GM23338 (cell line): ENCODE measurements at regions not wholly inside any gene's neighbourhood (a gene's known extent, or its start where the extent isn't known, plus 50 kb on each side); places are given as distances from the start of the nearest gene placed in this dataset.

Experiments used
- ATAC-seq: fragments of 200-7000 bp; cut with Tn5 transposase; 3 replicates; pipeline ENCODE4 v1.9.1; 2020
- DNase-seq: peaks from one replicate; pipeline ENCODE4 v3.0.0-alpha.2; 2015; ENCODE audit warnings: low spot score
- H2AFZ ChIP-seq: fragments of 200-600 bp; sonication (generic); 2 replicates; pipeline ENCODE4 v1.8.0; 2016; ENCODE audit warnings: antibody characterized with exemption, mild to moderate bottlenecking, moderate library complexity
- H3F3A ChIP-seq: fragments of 200-600 bp; sonication (generic); replicated peaks from 2 replicates; pipeline ENCODE4 v1.8.0; 2017; ENCODE audit warnings: antibody characterized with exemption, mixed run types, low read depth
- H3K27ac ChIP-seq: fragments of 200-600 bp; sonication (generic); 2 replicates; pipeline ENCODE4 v1.6.1; 2016; ENCODE audit warnings: low read depth
- H3K27me3 ChIP-seq: fragments of 200-600 bp; sonication (generic); 2 replicates; pipeline ENCODE4 v1.8.0; 2016; ENCODE audit warnings: mild to moderate bottlenecking, mixed run types, moderate library complexity; ENCODE audit not compliant: insufficient read depth
- H3K36me3 ChIP-seq: fragments of 200-600 bp; sonication (generic); 2 replicates; pipeline ENCODE4 v1.8.0; 2016; ENCODE audit warnings: mild to moderate bottlenecking; ENCODE audit not compliant: insufficient read depth
- H3K4me1 ChIP-seq: fragments of 200-600 bp; sonication (generic); 2 replicates; pipeline ENCODE4 v1.8.0; 2016; ENCODE audit warnings: mild to moderate bottlenecking, moderate library complexity; ENCODE audit not compliant: insufficient read depth
- H3K4me2 ChIP-seq: fragments of 200-600 bp; sonication (generic); 2 replicates; pipeline ENCODE4 v1.7.1; 2017; ENCODE audit warnings: mixed run types
- H3K4me3 ChIP-seq: fragments of 200-600 bp; sonication (generic); 2 replicates; pipeline ENCODE4 v1.6.1; 2016; ENCODE audit warnings: mixed run types
- H3K79me2 ChIP-seq: fragments of 200-600 bp; sonication (generic); replicated peaks from 2 replicates; pipeline ENCODE4 v1.8.0; 2017; ENCODE audit warnings: mild to moderate bottlenecking; ENCODE audit not compliant: insufficient read depth
- H3K9me2 ChIP-seq: fragments of 200-600 bp; sonication (generic); 2 replicates; pipeline ENCODE4 v1.8.0; 2017; ENCODE audit not compliant: insufficient read depth
- H4K20me1 ChIP-seq: fragments of 200-600 bp; sonication (generic); replicated peaks from 2 replicates; pipeline ENCODE4 v1.8.0; 2017; ENCODE audit warnings: mild to moderate bottlenecking; ENCODE audit not compliant: insufficient read depth
- H3K27ac Mint-ChIP-seq: 2 replicates; pipeline ENCODE4 v1.8.0; 2020; ENCODE audit warnings: inconsistent platforms, mild to moderate bottlenecking, moderate library complexity, mixed read lengths
- H3K27me3 Mint-ChIP-seq: 3 replicates; pipeline ENCODE4 v1.8.0; 2022; ENCODE audit warnings: low read depth, mild to moderate bottlenecking, moderate library complexity, mixed read lengths, inconsistent platforms; ENCODE audit not compliant: insufficient read depth, poor library complexity
- H3K36me3 Mint-ChIP-seq: 3 replicates; pipeline ENCODE4 v1.8.0; 2021; ENCODE audit warnings: low read depth, mild to moderate bottlenecking, inconsistent platforms, moderate library complexity, mixed read lengths
- H3K4me1 Mint-ChIP-seq: 3 replicates; pipeline ENCODE4 v1.8.0; 2020; ENCODE audit warnings: mild to moderate bottlenecking, inconsistent platforms, mixed read lengths
- H3K4me3 Mint-ChIP-seq: 3 replicates; pipeline ENCODE4 v1.8.0; 2021; ENCODE audit warnings: moderate library complexity, mild to moderate bottlenecking, inconsistent platforms, mixed read lengths
- H3K9me3 Mint-ChIP-seq: 3 replicates; pipeline ENCODE4 v1.8.0; 2020; ENCODE audit warnings: moderate library complexity, mild to moderate bottlenecking, inconsistent platforms, mixed read lengths
- EZH2 ChIP-seq: fragments of 200-600 bp; sonication (generic); IDR thresholded peaks from one replicate; pipeline ENCODE4 v1.8.0; 2017; ENCODE audit warnings: antibody characterized with exemption, mild to moderate bottlenecking, low read depth; ENCODE audit not compliant: unreplicated experiment
- EZH2phosphoT487 ChIP-seq: fragments of 200-600 bp; sonication (generic); IDR thresholded peaks from one replicate; pipeline ENCODE4 v1.8.1; 2018; ENCODE audit warnings: antibody characterized with exemption; ENCODE audit not compliant: unreplicated experiment
- JUNB ChIP-seq: IDR thresholded peaks from one replicate; pipeline ENCODE4 v1.6.1; 2016; ENCODE audit warnings: antibody characterized with exemption; ENCODE audit not compliant: unreplicated experiment
- NANOG ChIP-seq: IDR thresholded peaks from 2 replicates; pipeline ENCODE4 v1.6.1; 2016; ENCODE audit warnings: antibody characterized with exemption, borderline replicate concordance
- POLR2AphosphoS5 ChIP-seq: IDR thresholded peaks from 2 replicates; pipeline ENCODE4 v1.6.1; 2016; ENCODE audit warnings: antibody characterized with exemption, low read depth
- STAT1 ChIP-seq: IDR thresholded peaks from one replicate; pipeline ENCODE4 v1.6.1; 2016; ENCODE audit warnings: antibody characterized with exemption; ENCODE audit not compliant: unreplicated experiment
- ZNF114 ChIP-seq: fragments of 250-450 bp; sonication (Bioruptor Pico); IDR thresholded peaks from 2 replicates; pipeline ENCODE4 v1.5.0; 2020; ENCODE audit warnings: mild to moderate bottlenecking, moderate library complexity
- ZNF331 ChIP-seq: fragments of 250-450 bp; sonication (Bioruptor Pico); IDR thresholded peaks from 2 replicates; pipeline ENCODE4 v1.5.0; 2020; ENCODE audit warnings: low read depth, mild to moderate bottlenecking, moderate library complexity
- TF ChIP-seq, protein P1 (sequence below): IDR thresholded peaks from 2 replicates; pipeline ENCODE4 v1.6.1; 2016; ENCODE audit warnings: antibody characterized with exemption
- TF ChIP-seq, protein P2 (sequence below), 2 experiments: fragments of 200-600 bp in 1 of 2; sonication (generic) in 1 of 2; conservative IDR thresholded peaks; 2 replicates each; pipeline versions ENCODE4 v1.5.1 to v1.6.1; 2016 to 2017; ENCODE audit warnings: antibody characterized with exemption in 2 of 2, low read depth in 2 of 2, mild to moderate bottlenecking in 2 of 2, moderate library complexity in 1 of 2
- TF ChIP-seq, protein P3 (sequence below): IDR thresholded peaks from one replicate; pipeline ENCODE4 v1.6.1; 2018; ENCODE audit warnings: antibody characterized with exemption; ENCODE audit not compliant: unreplicated experiment

GRCh38 chr2:123061534-123061933, 963.6 kb upstream of the CNTNAP5 start:
- Mint-ChIP-seq H3K4me3 (no peak overlapping the region), H3K4me1 (peaks cover 5% of the 10 kb centered on the region), H3K27me3 (no peaks in the 10 kb centered on the region), H3K9me3 (no peaks in the 10 kb centered on the region), H3K36me3 (no peaks in the 10 kb centered on the region), H3K27ac (no peak overlapping the region)
- Histone ChIP-seq H3F3A (no peaks in the 10 kb centered on the region), H2AFZ (peak overlapping the region; percentile 69), H3K9me2 (no peaks in the 10 kb centered on the region), H3K27me3 (no peaks in the 10 kb centered on the region), H3K79me2 (no peaks in the 10 kb centered on the region), H3K4me2 (no peak overlapping the region), H3K4me1 (no peaks in the 10 kb centered on the region), H4K20me1 (no peaks in the 10 kb centered on the region), H3K27ac (no peak overlapping the region), H3K4me3 (no peak overlapping the region), H3K36me3 (no peaks in the 10 kb centered on the region)
- TF ChIP-seq STAT1 (no peak), JUNB (no peak), EZH2 (no peak), NANOG (no peak)
- ATAC-seq (peak; percentile 73), DNase-seq (peak; percentile 16)

- ATAC-seq (no peak), DNase-seq (no peak)
- no peak overlapping the region for H3K4me2 ChIP-seq
- no peak overlapping the region for H3K27ac Mint-ChIP-seq
- H3K79me2 ChIP-seq = no peaks in the 10 kb centered on the region
- no peaks in the 10 kb centered on the region for H3K27me3 ChIP-seq
- H3K36me3 Mint-ChIP-seq = no peaks in the 10 kb centered on the region
- H4K20me1 ChIP-seq = no peaks in the 10 kb centered on the region
- H2AFZ ChIP-seq = no peak overlapping the region
- no peaks in the 10 kb centered on the region for H3K9me2 ChIP-seq
- H3K9me3 Mint-ChIP-seq = no peaks in the 10 kb centered on the region
- H3K27ac ChIP-seq = no peak overlapping the region
- H3K36me3 ChIP-seq = no peaks in the 10 kb centered on the region
- H3K27me3 Mint-ChIP-seq = no peaks in the 10 kb centered on the region
- no peak overlapping the region for H3K4me3 Mint-ChIP-seq
- H3F3A ChIP-seq = no peaks in the 10 kb centered on the region
- no peaks in the 10 kb centered on the region for H3K4me1 Mint-ChIP-seq
- H3K4me1 ChIP-seq = no peaks in the 10 kb centered on the region
- H3K4me3 ChIP-seq = no peak overlapping the region
- no peak for TF ChIP-seq JUNB
- TF ChIP-seq EZH2phosphoT487 = no peak
- TF ChIP-seq, protein P1, sequence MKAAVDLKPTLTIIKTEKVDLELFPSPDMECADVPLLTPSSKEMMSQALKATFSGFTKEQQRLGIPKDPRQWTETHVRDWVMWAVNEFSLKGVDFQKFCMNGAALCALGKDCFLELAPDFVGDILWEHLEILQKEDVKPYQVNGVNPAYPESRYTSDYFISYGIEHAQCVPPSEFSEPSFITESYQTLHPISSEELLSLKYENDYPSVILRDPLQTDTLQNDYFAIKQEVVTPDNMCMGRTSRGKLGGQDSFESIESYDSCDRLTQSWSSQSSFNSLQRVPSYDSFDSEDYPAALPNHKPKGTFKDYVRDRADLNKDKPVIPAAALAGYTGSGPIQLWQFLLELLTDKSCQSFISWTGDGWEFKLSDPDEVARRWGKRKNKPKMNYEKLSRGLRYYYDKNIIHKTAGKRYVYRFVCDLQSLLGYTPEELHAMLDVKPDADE = no peak
- TF ChIP-seq, protein P2, sequence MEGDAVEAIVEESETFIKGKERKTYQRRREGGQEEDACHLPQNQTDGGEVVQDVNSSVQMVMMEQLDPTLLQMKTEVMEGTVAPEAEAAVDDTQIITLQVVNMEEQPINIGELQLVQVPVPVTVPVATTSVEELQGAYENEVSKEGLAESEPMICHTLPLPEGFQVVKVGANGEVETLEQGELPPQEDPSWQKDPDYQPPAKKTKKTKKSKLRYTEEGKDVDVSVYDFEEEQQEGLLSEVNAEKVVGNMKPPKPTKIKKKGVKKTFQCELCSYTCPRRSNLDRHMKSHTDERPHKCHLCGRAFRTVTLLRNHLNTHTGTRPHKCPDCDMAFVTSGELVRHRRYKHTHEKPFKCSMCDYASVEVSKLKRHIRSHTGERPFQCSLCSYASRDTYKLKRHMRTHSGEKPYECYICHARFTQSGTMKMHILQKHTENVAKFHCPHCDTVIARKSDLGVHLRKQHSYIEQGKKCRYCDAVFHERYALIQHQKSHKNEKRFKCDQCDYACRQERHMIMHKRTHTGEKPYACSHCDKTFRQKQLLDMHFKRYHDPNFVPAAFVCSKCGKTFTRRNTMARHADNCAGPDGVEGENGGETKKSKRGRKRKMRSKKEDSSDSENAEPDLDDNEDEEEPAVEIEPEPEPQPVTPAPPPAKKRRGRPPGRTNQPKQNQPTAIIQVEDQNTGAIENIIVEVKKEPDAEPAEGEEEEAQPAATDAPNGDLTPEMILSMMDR (conservative IDR thresholded peaks at IDR 0.05; ENCODE audit: low read depth in 2 of 2) = no peak
- no peak for TF ChIP-seq POLR2AphosphoS5
- TF ChIP-seq, protein P3, sequence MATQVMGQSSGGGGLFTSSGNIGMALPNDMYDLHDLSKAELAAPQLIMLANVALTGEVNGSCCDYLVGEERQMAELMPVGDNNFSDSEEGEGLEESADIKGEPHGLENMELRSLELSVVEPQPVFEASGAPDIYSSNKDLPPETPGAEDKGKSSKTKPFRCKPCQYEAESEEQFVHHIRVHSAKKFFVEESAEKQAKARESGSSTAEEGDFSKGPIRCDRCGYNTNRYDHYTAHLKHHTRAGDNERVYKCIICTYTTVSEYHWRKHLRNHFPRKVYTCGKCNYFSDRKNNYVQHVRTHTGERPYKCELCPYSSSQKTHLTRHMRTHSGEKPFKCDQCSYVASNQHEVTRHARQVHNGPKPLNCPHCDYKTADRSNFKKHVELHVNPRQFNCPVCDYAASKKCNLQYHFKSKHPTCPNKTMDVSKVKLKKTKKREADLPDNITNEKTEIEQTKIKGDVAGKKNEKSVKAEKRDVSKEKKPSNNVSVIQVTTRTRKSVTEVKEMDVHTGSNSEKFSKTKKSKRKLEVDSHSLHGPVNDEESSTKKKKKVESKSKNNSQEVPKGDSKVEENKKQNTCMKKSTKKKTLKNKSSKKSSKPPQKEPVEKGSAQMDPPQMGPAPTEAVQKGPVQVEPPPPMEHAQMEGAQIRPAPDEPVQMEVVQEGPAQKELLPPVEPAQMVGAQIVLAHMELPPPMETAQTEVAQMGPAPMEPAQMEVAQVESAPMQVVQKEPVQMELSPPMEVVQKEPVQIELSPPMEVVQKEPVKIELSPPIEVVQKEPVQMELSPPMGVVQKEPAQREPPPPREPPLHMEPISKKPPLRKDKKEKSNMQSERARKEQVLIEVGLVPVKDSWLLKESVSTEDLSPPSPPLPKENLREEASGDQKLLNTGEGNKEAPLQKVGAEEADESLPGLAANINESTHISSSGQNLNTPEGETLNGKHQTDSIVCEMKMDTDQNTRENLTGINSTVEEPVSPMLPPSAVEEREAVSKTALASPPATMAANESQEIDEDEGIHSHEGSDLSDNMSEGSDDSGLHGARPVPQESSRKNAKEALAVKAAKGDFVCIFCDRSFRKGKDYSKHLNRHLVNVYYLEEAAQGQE = no peak
- TF ChIP-seq ZNF114 = no peak
- no peak for TF ChIP-seq ZNF331
Measured at GRCh38 chr2:123073371-123073770, 951.7 kb upstream of the CNTNAP5 start.
